CD14-positive monocyte (primary cell): ENCODE measurements at regions not wholly inside any gene's neighbourhood (a gene's known extent, or its start where the extent isn't known, plus 50 kb on each side); places are given as distances from the start of the nearest gene placed in this dataset.

ENCODE experiments used
- DNase-seq, 3 donors: peaks; one replicate each; pipeline ENCODE4 v3.0.0-alpha.2; 2011 to 2022
- H2AFZ ChIP-seq: 2 replicates; pipeline ENCODE4 v1.6.0; 2012; ENCODE audit warnings: mild to moderate bottlenecking, low read depth, low read length, inconsistent platforms; ENCODE audit not compliant: insufficient read depth, poor library complexity, severe bottlenecking
- H3K27ac ChIP-seq, 2 donors: 1 replicate in 1 of 2; 2 replicates in 1 of 2; pipeline ENCODE4 v1.5.1; 2012 to 2013; ENCODE audit warnings: low read length in 2 of 2, control low read depth in 1 of 2, inconsistent platforms in 1 of 2, low read depth in 1 of 2, mild to moderate bottlenecking in 1 of 2
- H3K27me3 ChIP-seq, 2 donors: one replicate each; pipeline versions ENCODE4 v1.6.0 to v1.6.1; 2011 to 2013; ENCODE audit warnings: low read length in 2 of 2; ENCODE audit not compliant: control insufficient read depth in 2 of 2, insufficient read depth in 2 of 2
- H3K36me3 ChIP-seq, 2 donors: replicated peaks in 1 of 2; 1 replicate in 1 of 2; 2 replicates in 1 of 2; pipeline versions ENCODE4 v1.5.1 to v1.6.1; 2012 to 2013; ENCODE audit warnings: low read length in 2 of 2, control low read depth in 1 of 2, inconsistent platforms in 1 of 2, mild to moderate bottlenecking in 1 of 2; ENCODE audit not compliant: insufficient read depth in 2 of 2, control insufficient read depth in 1 of 2
- H3K4me1 ChIP-seq, 2 donors: 1 replicate in 1 of 2; 2 replicates in 1 of 2; pipeline versions ENCODE4 v1.5.1 to v1.6.1; 2012 to 2013; ENCODE audit warnings: low read length in 2 of 2, control low read depth in 1 of 2, inconsistent platforms in 1 of 2, mild to moderate bottlenecking in 1 of 2, moderate library complexity in 1 of 2; ENCODE audit not compliant: insufficient read depth in 2 of 2, control insufficient read depth in 1 of 2
- H3K4me2 ChIP-seq: replicated peaks from 2 replicates; pipeline ENCODE3; 2012; ENCODE audit warnings: low read length, moderate library complexity, mild to moderate bottlenecking; ENCODE audit not compliant: poor library complexity, severe bottlenecking; ENCODE audit errors: extremely low read depth
- H3K4me3 ChIP-seq, 3 experiments: fragments of 200-600 bp in 1 of 3; sonication (generic) in 1 of 3; replicated peaks in 1 of 3; 1 replicate in 2 of 3; 2 replicates in 1 of 3; pipeline ENCODE4 v1.5.1; 2011 to 2013; ENCODE audit warnings: low read length in 3 of 3, mild to moderate bottlenecking in 3 of 3, control low read depth in 2 of 3, low read depth in 2 of 3, inconsistent platforms in 1 of 3, moderate library complexity in 1 of 3
- H3K79me2 ChIP-seq: 2 replicates; pipeline ENCODE4 v1.6.0; 2012; ENCODE audit warnings: mild to moderate bottlenecking, control low read depth, inconsistent platforms, low read length, moderate library complexity; ENCODE audit not compliant: insufficient read depth
- H3K9ac ChIP-seq: 2 replicates; pipeline ENCODE4 v1.6.0; 2017; ENCODE audit warnings: low read length, mild to moderate bottlenecking; ENCODE audit not compliant: insufficient read depth, poor library complexity, severe bottlenecking
- H3K9me3 ChIP-seq, 2 donors: replicated peaks in 1 of 2; 1 replicate in 1 of 2; 2 replicates in 1 of 2; pipeline versions ENCODE4 v1.5.1 to v1.6.1; 2012 to 2013; ENCODE audit warnings: low read length in 2 of 2, control low read depth in 1 of 2; ENCODE audit not compliant: control insufficient read depth in 1 of 2, insufficient read depth in 1 of 2
- H4K20me1 ChIP-seq: 2 replicates; pipeline ENCODE4 v1.6.0; 2012; ENCODE audit warnings: mild to moderate bottlenecking, low read length, control low read depth, moderate library complexity; ENCODE audit not compliant: insufficient read depth
- H3K27ac Mint-ChIP-seq, 7 donors: one replicate each; pipeline ENCODE4 v1.8.0; 2020; ENCODE audit warnings: mild to moderate bottlenecking in 7 of 7, mixed read lengths in 7 of 7, moderate library complexity in 6 of 7, inconsistent platforms in 2 of 7
- H3K27me3 Mint-ChIP-seq, 3 donors: one replicate each; pipeline ENCODE4 v1.8.0; 2021 to 2022; ENCODE audit warnings: low read depth in 3 of 3, mild to moderate bottlenecking in 3 of 3, mixed read lengths in 3 of 3, moderate library complexity in 3 of 3, inconsistent platforms in 1 of 3
- H3K36me3 Mint-ChIP-seq, 2 donors: one replicate each; pipeline ENCODE4 v1.8.0; 2020; ENCODE audit warnings: mixed read lengths in 2 of 2, inconsistent platforms in 1 of 2, mild to moderate bottlenecking in 1 of 2
- H3K4me1 Mint-ChIP-seq: one replicate; pipeline ENCODE4 v1.8.0; 2020; ENCODE audit warnings: mild to moderate bottlenecking, mixed read lengths
- H3K4me3 Mint-ChIP-seq, 2 donors: one replicate each; pipeline ENCODE4 v1.8.0; 2020; ENCODE audit warnings: mild to moderate bottlenecking in 2 of 2, mixed read lengths in 2 of 2, moderate library complexity in 1 of 2
- H3K9me3 Mint-ChIP-seq, 7 donors: one replicate each; pipeline ENCODE4 v1.8.0; 2020 to 2022; ENCODE audit warnings: mixed read lengths in 7 of 7, mild to moderate bottlenecking in 6 of 7, moderate library complexity in 6 of 7, inconsistent platforms in 2 of 7
- CTCF ChIP-seq: fragments of 200-600 bp; IDR thresholded peaks from one replicate; pipeline ENCODE4 v1.8.0; 2022; ENCODE audit warnings: antibody characterized with exemption, mild to moderate bottlenecking
- WGBS: methylation state at CpG from one replicate; pipeline ENCODE4 v1.1.5; 2013; ENCODE audit warnings: missing lambda C conversion rate; ENCODE audit not compliant: insufficient coverage; 5-methylcytosine and 5-hydroxymethylcytosine counted together
- intact Hi-C, 2 donors: fragments of 100-400 bp; cut with micrococcal nuclease; formaldehyde crosslinking; loops; one replicate each; pipeline versions ENCODE4 v1.15.0 to v1.15.1; 2023

- no peaks in the 10 kb centered on the region for H3K27me3 ChIP-seq
- no peak overlapping the region for H2AFZ ChIP-seq
- no peaks in the 10 kb centered on the region for H4K20me1 ChIP-seq
- H3K27ac Mint-ChIP-seq = no peak overlapping the region
- DNase-seq = no peak
- H3K79me2 ChIP-seq = no peaks in the 10 kb centered on the region
- no peaks in the 10 kb centered on the region for H3K36me3 Mint-ChIP-seq
- H3K4me3 ChIP-seq = no peak overlapping the region
- H3K4me3 Mint-ChIP-seq = no peak overlapping the region
- H3K9me3 ChIP-seq = no peaks in the 10 kb centered on the region
- no peaks in the 10 kb centered on the region for H3K27me3 Mint-ChIP-seq
- H3K9me3 Mint-ChIP-seq = no peaks in the 10 kb centered on the region
- no peak overlapping the region for H3K4me2 ChIP-seq
- H3K36me3 ChIP-seq = no peaks in the 10 kb centered on the region
- H3K9ac ChIP-seq = no peak overlapping the region
- H3K4me1 ChIP-seq = no peaks in the 10 kb centered on the region
- WGBS = no CpG with 5 or more reads among the region's 3 CpGs
- no peak overlapping the region for H3K27ac ChIP-seq
- TF ChIP-seq CTCF = no peak
- H3K4me1 Mint-ChIP-seq = no peaks in the 10 kb centered on the region
- intact Hi-C loops = no loop called here
These were observed 788.0 kb upstream of the ATXN8OS start for GRCh38 chr13:69319656-69320055.

- H3K4me1 Mint-ChIP-seq = no peaks in the 10 kb centered on the region
- H3K4me3 Mint-ChIP-seq = no peak overlapping the region
- H3K27ac Mint-ChIP-seq = no peak overlapping the region
These were observed 792.6 kb upstream of the ATXN8OS start for GRCh38 chr13:69315039-69315438.

More at GRCh38 chr13:69315039-69315438, 792.6 kb upstream of the ATXN8OS start:
- H4K20me1 ChIP-seq = no peaks in the 10 kb centered on the region
- Mint-ChIP-seq H3K9me3 (no peaks in the 10 kb centered on the region), H3K27me3 (no peaks in the 10 kb centered on the region), H3K36me3 (no peaks in the 10 kb centered on the region)
- no peaks in the 10 kb centered on the region for H3K27me3 ChIP-seq
- H3K36me3 ChIP-seq = no peaks in the 10 kb centered on the region
- H3K27ac ChIP-seq = no peak overlapping the region
- no peak for TF ChIP-seq CTCF
- no peak for DNase-seq
- no peaks in the 10 kb centered on the region for H3K4me1 ChIP-seq
- no peak overlapping the region for H3K9ac ChIP-seq
- no peak overlapping the region for H2AFZ ChIP-seq
- H3K79me2 ChIP-seq = no peaks in the 10 kb centered on the region
- H3K9me3 ChIP-seq = no peaks in the 10 kb centered on the region
- H3K4me3 ChIP-seq = no peak overlapping the region
- WGBS = no CpG with 5 or more reads among the region's 3 CpGs
- no peak overlapping the region for H3K4me2 ChIP-seq
- intact Hi-C loops = no loop called here
